ENCODE measurements at regions not wholly inside any gene's neighbourhood (a gene's known extent, or its start where the extent isn't known, plus 50 kb on each side); places are given as distances from the start of the nearest gene placed in this dataset.

DNA sequence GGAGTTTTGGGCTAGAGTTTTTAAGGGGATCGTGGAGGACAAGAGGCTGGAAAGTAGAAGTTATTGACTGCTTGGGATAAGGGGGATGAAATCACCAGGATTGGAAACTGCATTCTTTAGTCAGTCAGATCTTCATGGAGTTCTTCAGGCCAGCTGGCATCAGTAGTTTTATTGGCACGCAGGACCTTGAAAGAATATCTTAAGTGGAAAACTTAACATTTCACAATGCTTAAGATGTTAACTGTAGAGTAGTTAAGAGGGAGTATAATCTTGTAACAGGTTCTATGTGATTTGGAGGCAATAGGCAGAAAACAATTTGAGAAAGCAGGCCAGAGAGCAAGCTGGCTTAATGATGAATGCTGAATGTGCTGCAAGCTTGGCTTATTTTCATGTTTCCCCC lies 300.4 kb upstream of the KCNH7 start:
- TF ChIP-seq EP300 (IDR thresholded peaks at IDR 0.05) = no peak
- TF ChIP-seq, protein P1, sequence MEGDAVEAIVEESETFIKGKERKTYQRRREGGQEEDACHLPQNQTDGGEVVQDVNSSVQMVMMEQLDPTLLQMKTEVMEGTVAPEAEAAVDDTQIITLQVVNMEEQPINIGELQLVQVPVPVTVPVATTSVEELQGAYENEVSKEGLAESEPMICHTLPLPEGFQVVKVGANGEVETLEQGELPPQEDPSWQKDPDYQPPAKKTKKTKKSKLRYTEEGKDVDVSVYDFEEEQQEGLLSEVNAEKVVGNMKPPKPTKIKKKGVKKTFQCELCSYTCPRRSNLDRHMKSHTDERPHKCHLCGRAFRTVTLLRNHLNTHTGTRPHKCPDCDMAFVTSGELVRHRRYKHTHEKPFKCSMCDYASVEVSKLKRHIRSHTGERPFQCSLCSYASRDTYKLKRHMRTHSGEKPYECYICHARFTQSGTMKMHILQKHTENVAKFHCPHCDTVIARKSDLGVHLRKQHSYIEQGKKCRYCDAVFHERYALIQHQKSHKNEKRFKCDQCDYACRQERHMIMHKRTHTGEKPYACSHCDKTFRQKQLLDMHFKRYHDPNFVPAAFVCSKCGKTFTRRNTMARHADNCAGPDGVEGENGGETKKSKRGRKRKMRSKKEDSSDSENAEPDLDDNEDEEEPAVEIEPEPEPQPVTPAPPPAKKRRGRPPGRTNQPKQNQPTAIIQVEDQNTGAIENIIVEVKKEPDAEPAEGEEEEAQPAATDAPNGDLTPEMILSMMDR (IDR thresholded peaks at IDR 0.05) = no peak
- no peak for TF ChIP-seq POLR2AphosphoS2 (conservative IDR thresholded peaks at IDR 0.05; ENCODE audit: low read length)
- TF ChIP-seq CHD2 (IDR thresholded peaks at IDR 0.05; ENCODE audit: low read length, partially characterized antibody) = no peak
- no peak for TF ChIP-seq CBX2 (IDR thresholded peaks at IDR 0.05; ENCODE audit: borderline replicate concordance, low read depth)
- no peak for TF ChIP-seq SREBF2 (IDR thresholded peaks at IDR 0.05)
- no peak for TF ChIP-seq JUN (IDR thresholded peaks at IDR 0.05)
- no peak for TF ChIP-seq HMGXB4 (CRISPR knock-in tag; IDR thresholded peaks at IDR 0.05; ENCODE audit: borderline replicate concordance)
- no peak for TF ChIP-seq NFE2L2 (conservative IDR thresholded peaks at IDR 0.05; ENCODE audit: low read length)
- no peak for TF ChIP-seq PBX3 (IDR thresholded peaks at IDR 0.05)
- no peak for TF ChIP-seq POLR2A (IDR thresholded peaks at IDR 0.05; ENCODE audit: low read length)

All from A549 (cell line).